Gastrocnemius medialis (tissue), 4 donors: ENCODE measurements at regions not wholly inside any gene's neighbourhood (a gene's known extent, or its start where the extent isn't known, plus 50 kb on each side); places are given as distances from the start of the nearest gene placed in this dataset.

Source experiments
- POLR2A ChIP-seq, 2 donors: fragments of 450-650 bp; IDR thresholded peaks; one replicate each; pipeline ENCODE4 v1.6.1; 2017; ENCODE audit warnings: antibody characterized with exemption in 2 of 2, mild to moderate bottlenecking in 2 of 2, moderate library complexity in 2 of 2
- TF ChIP-seq, protein P1 (sequence below), 5 experiments: fragments of 450-650 bp in 3 of 5; fragments of 200-600 bp in 2 of 5; sonication (generic) in 2 of 5; IDR thresholded peaks in 4 of 5; conservative IDR thresholded peaks in 1 of 5; 1 replicate in 4 of 5; 2 replicates in 1 of 5; pipeline ENCODE4 v1.5.1; 2016 to 2019; ENCODE audit warnings: antibody characterized with exemption in 5 of 5, mild to moderate bottlenecking in 3 of 5, moderate library complexity in 3 of 5

GRCh38 chrX:121782976-121783375 is 735.6 kb downstream of the GLUD2 start:
- TF ChIP-seq, protein P1, sequence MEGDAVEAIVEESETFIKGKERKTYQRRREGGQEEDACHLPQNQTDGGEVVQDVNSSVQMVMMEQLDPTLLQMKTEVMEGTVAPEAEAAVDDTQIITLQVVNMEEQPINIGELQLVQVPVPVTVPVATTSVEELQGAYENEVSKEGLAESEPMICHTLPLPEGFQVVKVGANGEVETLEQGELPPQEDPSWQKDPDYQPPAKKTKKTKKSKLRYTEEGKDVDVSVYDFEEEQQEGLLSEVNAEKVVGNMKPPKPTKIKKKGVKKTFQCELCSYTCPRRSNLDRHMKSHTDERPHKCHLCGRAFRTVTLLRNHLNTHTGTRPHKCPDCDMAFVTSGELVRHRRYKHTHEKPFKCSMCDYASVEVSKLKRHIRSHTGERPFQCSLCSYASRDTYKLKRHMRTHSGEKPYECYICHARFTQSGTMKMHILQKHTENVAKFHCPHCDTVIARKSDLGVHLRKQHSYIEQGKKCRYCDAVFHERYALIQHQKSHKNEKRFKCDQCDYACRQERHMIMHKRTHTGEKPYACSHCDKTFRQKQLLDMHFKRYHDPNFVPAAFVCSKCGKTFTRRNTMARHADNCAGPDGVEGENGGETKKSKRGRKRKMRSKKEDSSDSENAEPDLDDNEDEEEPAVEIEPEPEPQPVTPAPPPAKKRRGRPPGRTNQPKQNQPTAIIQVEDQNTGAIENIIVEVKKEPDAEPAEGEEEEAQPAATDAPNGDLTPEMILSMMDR (IDR thresholded peaks at IDR 0.05 in 4 of 5, conservative IDR thresholded peaks at IDR 0.05 in 1 of 5): no peak
- TF ChIP-seq POLR2A (IDR thresholded peaks at IDR 0.05): no peak
